ENCODE measurements at regions not wholly inside any gene's neighbourhood (a gene's known extent, or its start where the extent isn't known, plus 50 kb on each side); places are given as distances from the start of the nearest gene placed in this dataset.

DNA sequence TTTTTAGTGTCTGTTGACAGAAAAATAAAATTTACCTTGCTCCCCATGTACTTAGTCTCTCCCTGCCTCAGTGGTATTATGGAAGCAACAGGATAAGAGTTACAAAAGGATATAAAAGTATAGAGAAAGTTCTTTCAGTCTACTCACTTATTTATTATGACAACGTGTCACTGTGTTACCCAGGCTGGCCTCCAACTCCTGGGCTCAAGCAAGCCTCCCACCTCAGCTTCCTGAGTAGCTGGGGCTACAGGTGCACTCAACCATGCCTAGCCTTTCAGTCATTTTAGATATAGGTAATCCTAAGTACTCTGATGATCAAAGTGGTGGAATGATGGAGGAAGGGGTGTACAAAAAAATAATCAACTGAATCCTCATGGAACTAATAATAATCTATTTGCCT lies 215.2 kb upstream of the MKLN1 start:
- DNase-seq = no peak

DNA sequence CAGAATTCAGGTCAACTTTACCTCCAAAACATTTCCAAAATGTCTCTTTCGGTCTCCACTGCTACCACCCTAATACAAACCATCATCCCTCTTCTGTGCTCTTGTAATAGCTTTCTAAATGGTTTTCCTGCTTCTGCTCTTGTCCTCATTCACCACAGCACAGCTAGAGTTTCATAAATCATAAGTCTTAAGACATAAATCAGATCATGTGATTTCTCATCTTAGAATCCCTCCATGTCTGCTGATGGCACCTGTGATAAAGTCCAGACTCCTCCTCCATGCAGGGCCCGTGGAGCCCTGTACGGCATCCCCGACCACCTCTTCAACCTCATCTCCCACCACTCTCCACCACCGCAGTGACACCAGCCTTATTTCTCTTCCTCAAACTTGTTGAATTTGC lies 212.3 kb upstream of the MKLN1 start:
- no peak for DNase-seq

GRCh38 chr7:131117439-131117838 lies 210.2 kb upstream of the MKLN1 start:
- DNase-seq = no peak

DNA sequence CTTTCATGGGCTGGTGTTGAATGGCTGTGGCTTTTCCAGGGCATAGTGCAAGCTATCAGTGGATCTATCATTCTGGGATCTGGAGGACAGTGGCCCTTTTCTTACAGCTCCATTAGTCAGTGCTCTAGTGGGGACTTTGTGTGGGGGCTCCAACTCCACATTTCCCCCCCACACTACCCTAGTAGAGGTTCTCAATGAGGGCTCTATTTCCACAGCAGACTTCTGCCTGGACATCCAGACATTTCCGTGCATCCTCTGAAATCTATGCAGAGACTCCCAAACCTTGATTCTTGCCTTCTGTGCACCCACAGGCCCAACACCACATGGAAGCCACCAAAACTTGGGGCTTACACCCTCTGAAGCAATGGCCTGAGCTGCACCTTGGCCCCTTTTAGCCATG lies 208.3 kb upstream of the MKLN1 start:
- no peak for DNase-seq

DNA sequence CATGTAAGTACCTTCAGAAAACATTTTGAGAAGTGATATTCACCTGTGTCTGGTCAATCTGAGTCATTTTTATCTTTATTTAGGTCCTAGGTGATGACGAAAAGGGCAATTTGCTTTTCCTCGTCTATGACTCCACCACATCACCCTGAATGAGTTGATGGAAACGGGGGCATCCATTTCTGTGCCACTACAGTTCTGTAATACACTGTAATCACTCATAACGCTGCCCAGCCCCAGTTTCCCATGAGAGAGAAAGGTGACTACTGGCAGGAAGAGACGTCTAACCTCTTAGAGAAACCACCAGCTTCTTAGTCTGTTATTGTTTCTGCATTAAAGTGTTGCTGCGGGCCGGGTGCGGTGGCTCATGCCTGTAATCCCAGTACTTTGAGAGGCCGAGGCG lies 205.3 kb upstream of the MKLN1 start:
- DNase-seq = no peak

DNA sequence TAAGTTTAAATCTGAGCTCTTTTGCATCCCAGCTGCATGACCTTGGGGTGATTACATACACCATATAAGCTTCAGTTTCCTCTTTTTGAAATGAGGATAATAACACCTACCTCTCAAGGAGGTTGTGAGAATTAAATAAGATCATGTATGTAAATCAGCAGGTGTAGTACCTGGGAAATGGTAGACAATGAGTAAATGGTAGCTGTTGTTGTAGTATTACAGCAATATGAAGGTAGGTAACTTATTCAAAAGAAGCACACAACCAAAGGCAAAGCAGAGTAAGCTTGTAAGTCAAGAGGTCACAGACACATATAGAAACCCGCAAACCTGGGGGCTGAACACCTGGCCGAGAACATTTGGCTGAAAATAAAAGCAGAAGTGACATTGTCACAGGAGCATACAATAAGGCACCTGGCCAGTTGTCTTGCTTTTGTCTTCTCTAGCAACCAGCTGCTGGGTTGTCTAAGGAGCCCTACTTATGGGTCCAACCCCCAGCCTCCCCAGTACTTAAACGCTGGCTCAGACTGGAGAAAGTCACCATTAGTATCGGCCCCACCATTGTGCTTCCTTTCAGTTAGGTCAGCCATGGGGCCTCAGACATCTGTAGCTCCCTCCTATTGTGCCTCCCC lies 203.6 kb upstream of the MKLN1 start:
- no peak for DNase-seq

DNA sequence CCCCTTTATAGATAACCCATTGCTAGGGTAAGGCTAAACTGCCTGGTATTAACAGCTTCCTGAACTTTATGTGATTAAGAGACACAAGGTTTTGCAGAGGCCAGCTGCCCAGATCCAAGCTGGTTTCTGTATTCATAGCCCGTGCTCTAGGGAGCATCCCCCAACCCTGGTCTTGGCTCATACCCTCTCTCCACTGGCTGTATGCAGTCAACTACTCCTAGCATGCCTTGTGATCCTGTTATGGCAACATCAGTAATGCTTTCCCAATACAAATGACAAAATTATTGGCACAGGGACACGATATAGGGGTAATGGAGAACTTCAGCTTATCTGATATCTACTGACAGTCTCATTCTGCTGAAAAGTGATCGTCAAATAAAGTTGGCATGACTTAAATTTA lies 202.8 kb upstream of the MKLN1 start:
- no peak for DNase-seq

GRCh38 chr7:131130324-131130723 lies 197.4 kb upstream of the MKLN1 start:
- no peak for DNase-seq

- DNase-seq = no peak
These were observed 196.5 kb upstream of the MKLN1 start for GRCh38 chr7:131131012-131131745.

GRCh38 chr7:131131746-131132431 lies 195.8 kb upstream of the MKLN1 start:
- DNase-seq = no peak

GRCh38 chr7:131139462-131139861 lies 188.2 kb upstream of the MKLN1 start:
- no peak for DNase-seq

DNA sequence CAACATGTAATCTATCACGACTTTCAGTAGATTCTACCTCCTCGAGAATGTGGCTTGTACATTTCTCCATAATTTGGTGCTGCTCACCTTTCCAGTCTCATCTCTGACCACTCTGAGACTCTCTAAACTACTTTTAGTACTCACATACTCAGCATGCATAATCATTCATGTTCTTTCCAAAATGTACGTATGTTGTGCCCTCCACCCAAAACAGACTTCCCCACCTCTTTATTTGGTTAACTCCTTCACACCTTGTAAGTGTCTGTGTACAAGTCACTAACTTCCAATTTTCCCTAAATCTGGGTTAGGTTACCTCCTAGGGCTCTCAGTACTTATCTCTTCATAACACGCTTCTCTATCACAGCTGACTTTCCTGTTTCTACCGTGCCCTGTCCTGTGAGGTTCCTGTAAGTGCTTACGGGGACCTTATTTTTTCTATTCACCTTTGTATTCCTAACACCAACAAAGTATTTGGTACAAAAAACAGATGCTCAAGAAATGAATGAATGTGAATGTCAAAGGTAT lies 186.2 kb upstream of the MKLN1 start:
- DNase-seq = no peak

DNA sequence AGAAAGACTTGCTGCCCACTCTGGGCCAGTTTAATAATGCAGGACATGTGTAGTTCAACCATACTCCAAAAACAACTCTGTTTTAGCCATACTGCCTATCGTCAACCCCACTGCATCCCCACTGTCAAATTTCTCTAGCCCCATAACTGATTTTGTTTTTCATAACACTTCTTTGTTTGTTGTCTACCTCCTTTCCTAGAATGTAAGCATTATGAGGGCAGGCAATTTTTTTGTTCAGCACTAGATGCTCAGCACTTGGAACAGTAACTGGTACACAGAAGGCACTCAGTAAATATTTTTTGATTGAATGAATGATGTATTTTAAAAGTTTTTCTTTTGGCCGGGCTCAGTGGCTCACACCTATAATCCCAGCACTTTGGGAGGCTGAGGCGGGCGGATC lies 183.8 kb upstream of the MKLN1 start:
- DNase-seq = no peak

DNA sequence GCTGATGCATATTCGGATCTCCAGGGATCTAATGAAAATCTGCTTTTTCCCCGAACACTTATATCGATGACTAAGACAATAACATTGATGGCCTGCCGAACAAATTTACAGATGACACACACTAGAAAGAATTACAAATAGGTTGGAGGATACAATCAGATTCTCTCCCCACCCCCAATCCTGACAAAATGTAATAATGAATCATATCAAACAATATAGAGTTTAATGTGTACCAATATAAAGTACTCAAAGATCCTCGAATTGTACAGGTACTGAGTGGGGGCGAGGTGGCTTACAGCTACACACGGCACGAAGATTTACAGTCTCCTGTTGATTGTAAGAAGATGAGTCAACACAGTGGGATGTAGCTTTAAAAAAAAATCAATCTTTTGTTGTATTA lies 182.7 kb upstream of the MKLN1 start:
- no peak for DNase-seq

DNA sequence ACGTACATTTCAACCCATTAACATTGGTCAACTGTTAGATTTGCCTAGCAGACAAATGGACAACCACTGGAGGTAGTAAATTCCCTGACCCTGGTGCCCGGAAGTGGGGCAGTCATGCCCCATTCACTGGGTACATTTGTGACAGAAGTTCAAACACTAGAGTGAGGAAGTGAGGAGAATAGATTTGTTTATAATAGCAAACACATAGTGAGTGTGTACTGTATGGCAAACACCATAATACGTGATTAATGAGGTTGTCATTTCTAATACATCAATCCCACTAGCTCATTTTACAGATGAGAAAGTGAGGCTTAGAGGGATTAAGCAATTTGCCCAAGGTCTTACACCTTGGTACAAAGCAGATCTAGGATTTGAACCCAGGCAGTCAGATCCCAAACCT lies 181.9 kb upstream of the MKLN1 start:
- DNase-seq = no peak

- no peak for DNase-seq
These were observed 180.1 kb upstream of the MKLN1 start for GRCh38 chr7:131147604-131148003.

GRCh38 chr7:131148258-131148657 lies 179.4 kb upstream of the MKLN1 start:
- DNase-seq = no peak

- DNase-seq = no peak
These were observed 178.8 kb upstream of the MKLN1 start for GRCh38 chr7:131148708-131149428.

DNA sequence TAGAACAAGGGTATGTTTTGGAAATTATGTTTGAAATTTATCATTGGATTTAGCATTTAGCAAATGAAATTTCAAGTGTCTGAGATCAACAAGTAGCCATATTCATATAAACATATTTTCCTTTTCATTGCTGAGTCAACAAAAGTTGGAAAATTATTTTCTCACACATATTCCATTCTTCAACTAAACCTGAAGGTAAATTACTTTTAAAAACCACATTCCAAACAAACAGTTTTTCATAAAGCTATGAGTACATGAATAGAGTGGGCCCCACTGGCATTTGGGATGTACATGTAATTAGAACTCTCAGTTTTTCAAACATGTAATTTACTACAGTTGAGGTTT lies 178.3 kb upstream of the MKLN1 start:
- no peak for DNase-seq

- no peak for DNase-seq
These were observed 177.8 kb upstream of the MKLN1 start for GRCh38 chr7:131149840-131150239.

DNA sequence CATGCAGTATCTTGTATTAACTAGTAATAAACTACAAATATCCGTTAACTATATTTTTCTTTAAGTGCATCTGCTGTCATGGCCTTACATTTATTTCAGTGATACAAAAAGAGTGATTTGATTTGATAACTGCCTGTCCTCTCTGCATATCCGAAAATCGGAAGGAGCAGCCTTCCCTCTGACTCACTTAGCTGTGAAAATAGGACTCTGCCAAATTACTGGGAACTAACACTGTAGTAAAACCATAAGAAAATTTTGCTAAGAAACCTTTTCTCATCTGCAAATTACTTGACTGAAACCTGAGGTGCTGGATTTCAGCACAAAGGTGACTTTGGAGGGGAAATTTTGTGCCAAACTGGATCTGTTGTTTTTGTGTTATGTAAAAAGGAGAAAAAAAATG lies 176.6 kb upstream of the MKLN1 start:
- DNase-seq = no peak

DNA sequence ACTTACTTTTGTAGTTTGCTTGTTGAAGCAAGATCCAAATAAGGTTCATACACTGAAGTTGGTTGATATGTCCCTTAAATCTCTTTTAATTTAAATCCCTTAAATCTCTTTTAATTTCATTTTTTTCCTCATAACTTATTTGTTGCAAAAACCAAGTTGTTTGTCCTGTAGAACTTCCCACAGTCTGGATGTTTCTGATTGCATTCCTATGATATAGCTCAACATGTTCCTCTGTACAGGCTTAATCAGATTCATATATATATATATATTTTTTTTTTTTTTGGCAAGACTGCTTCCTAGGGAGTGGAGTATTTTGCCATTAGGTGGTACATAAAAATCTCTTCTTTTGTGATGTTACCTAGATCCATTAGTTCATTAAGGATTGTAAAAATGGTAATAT lies 174.9 kb upstream of the MKLN1 start:
- DNase-seq = no peak

DNA sequence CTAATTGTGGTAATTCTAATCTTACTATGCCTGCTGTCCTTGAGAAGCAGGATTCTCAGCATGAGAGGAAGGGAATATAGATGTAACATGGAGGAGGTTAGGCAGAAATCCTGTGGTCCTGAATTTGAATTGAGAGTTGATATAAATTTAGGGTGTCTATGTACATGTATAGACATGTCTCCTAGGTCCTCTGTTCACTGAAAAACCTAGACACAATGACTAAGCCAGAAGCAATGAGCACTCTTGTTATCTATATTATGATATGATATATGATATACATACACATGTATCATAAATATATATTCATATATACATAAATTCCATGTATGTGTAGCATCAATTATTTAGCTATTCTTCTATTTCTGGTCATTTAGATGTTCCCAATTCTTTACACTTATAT lies 173.3 kb upstream of the MKLN1 start:
- DNase-seq = no peak
